Fibroblast of villous mesenchyme (primary cell): ENCODE measurements at regions not wholly inside any gene's neighbourhood (a gene's known extent, or its start where the extent isn't known, plus 50 kb on each side); places are given as distances from the start of the nearest gene placed in this dataset.
A peak's percentile ranks its signal among the peaks of the same experiment; 100 is the strongest.

Experiments used
- DNase-seq: peaks from one replicate; pipeline ENCODE4 v3.0.0-alpha.2; 2010; ENCODE audit warnings: low read depth
- H3K4me3 ChIP-seq: 2 replicates; pipeline ENCODE4 v1.5.1; 2011; ENCODE audit warnings: low read depth, mild to moderate bottlenecking, low read length
- TF ChIP-seq, protein P1 (sequence below): IDR thresholded peaks from 2 replicates; pipeline ENCODE4 v1.5.1; 2012; ENCODE audit warnings: low read depth, mild to moderate bottlenecking, low read length; ENCODE audit not compliant: insufficient read depth

- H3K4me3 ChIP-seq = no peak overlapping the region
- DNase-seq = no peak
- TF ChIP-seq, protein P1, sequence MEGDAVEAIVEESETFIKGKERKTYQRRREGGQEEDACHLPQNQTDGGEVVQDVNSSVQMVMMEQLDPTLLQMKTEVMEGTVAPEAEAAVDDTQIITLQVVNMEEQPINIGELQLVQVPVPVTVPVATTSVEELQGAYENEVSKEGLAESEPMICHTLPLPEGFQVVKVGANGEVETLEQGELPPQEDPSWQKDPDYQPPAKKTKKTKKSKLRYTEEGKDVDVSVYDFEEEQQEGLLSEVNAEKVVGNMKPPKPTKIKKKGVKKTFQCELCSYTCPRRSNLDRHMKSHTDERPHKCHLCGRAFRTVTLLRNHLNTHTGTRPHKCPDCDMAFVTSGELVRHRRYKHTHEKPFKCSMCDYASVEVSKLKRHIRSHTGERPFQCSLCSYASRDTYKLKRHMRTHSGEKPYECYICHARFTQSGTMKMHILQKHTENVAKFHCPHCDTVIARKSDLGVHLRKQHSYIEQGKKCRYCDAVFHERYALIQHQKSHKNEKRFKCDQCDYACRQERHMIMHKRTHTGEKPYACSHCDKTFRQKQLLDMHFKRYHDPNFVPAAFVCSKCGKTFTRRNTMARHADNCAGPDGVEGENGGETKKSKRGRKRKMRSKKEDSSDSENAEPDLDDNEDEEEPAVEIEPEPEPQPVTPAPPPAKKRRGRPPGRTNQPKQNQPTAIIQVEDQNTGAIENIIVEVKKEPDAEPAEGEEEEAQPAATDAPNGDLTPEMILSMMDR = no peak
Measured at GRCh38 chr14:98955741-98956070, 316.3 kb downstream of the BCL11B start.

DNA sequence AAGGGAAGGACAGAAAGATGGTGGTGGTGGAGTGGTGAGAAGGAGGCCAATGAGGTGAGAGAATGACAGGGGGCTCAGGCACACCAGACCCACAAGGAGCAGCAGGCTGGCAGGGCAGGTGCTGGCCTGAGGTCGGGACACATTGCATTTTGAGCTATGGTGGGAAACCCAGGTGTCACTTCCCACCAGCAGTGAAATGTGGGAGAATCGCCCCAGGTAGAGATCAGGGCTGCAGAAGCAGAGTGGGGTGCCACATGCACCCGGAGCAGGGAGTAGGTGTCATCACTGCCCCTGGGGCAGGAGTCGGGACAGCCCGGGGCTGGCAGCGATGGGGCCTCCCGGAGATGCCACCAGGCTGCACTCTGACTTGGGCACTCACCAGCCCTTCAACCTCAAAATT lies 315.8 kb downstream of the BCL11B start:
- no peak overlapping the region for H3K4me3 ChIP-seq
- DNase-seq = no peak
- TF ChIP-seq, protein P1 = no peak

GRCh38 chr14:98956661-98957060 lies 315.3 kb downstream of the BCL11B start:
- TF ChIP-seq, protein P1 = no peak
- no peak overlapping the region for H3K4me3 ChIP-seq
- DNase-seq = no peak

DNA sequence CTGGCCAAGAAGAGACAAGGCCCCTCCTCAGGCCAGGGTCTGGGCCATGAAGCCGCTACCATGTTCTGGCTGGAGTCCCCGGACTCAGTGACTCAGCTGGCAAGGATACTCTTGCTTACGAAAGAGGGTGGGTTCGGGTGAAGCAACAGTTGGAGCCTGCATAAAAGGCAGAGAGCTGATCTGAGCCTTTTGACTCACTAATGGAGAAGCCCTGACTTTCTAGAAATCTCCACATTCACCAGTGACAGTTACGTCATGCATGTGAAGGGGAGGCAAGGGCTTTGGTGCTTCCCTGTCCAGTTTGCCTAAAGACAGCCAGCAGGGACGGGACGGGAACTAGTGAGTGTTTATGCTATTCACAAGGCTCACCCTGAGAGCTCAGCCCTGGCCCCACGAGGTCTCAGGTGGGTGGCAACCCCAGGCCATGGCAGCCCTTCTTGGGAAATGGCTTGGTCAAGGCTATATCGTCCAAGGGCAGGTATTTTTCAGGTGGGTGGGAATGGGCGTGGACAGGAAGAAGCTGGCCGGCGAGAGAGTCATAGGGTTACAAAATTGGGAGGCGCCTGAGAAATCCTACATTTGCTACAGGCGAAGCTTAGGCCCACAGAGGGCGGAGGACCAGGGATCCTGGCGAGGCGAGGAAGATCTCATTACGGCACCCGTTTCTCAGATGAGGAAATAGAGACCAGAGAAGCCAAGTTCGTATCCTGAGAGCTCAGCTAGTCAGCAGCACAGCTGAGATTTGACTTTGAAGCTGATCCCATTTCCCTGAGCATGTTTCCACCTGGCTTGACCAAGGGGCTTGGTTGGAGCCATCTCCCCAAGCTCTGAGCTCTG lies 314.6 kb downstream of the BCL11B start:
- peak; percentile 16 for DNase-seq
- TF ChIP-seq, protein P1 = no peak
- no peak overlapping the region for H3K4me3 ChIP-seq

DNA sequence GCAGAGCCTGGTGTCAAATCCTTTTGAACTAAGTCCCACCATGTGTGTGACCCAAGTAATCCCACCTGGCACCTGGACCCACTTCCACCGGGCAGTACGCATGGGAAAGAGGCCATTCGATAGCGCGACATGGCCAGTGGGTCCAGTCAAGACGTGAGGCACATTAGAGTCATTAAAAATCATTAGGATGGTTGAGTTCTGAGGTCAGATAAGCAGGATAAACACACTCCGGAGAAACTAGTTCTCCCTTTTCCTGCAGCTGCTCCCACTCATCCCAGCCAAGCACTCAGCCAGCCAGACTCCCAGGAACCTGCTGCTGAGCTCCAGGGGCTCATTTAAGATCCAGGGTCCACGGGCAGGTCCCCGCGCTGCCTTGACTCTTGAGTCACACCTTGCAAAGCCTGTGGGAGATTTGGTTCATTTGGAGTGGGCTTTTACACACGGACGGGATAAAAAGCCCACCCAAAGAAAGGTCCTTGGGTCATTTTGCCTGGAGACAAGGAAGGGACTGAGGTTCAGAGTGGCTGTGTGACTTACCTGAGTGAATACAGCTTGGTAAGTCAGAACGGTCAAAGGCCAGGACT lies 313.9 kb downstream of the BCL11B start:
- DNase-seq = no peak
- TF ChIP-seq, protein P1 = no peak
- no peak overlapping the region for H3K4me3 ChIP-seq

DNA sequence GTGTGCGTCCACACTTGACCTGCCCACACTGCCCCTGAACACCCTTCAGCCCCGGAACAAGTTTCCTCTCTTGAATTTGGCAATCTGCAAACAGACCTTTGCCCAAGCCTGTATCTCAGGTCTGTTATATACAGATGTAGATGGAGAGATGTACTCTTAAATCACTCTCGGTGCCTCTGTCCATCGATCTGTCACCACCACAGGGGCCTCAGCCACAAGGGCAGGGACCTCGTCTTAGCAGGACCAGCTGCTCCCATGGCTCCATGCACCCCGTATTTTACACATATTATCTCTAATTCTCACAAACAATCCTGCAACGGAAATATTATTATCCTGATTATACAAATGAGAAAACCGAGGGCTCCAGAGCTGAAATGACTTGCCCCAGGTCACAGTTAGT lies 313.4 kb downstream of the BCL11B start:
- no peak for DNase-seq
- no peak overlapping the region for H3K4me3 ChIP-seq
- TF ChIP-seq, protein P1 = no peak
